GM21723 (cell line): ENCODE measurements at regions not wholly inside any gene's neighbourhood (a gene's known extent, or its start where the extent isn't known, plus 50 kb on each side); places are given as distances from the start of the nearest gene placed in this dataset.

Experiments
- ATAC-seq: cut with Tn5 transposase; IDR thresholded peaks from one replicate; pipeline ENCODE4 v1.9.1; 2021; ENCODE audit warnings: mild to moderate bottlenecking, moderate library complexity; ENCODE audit not compliant: unreplicated experiment

DNA sequence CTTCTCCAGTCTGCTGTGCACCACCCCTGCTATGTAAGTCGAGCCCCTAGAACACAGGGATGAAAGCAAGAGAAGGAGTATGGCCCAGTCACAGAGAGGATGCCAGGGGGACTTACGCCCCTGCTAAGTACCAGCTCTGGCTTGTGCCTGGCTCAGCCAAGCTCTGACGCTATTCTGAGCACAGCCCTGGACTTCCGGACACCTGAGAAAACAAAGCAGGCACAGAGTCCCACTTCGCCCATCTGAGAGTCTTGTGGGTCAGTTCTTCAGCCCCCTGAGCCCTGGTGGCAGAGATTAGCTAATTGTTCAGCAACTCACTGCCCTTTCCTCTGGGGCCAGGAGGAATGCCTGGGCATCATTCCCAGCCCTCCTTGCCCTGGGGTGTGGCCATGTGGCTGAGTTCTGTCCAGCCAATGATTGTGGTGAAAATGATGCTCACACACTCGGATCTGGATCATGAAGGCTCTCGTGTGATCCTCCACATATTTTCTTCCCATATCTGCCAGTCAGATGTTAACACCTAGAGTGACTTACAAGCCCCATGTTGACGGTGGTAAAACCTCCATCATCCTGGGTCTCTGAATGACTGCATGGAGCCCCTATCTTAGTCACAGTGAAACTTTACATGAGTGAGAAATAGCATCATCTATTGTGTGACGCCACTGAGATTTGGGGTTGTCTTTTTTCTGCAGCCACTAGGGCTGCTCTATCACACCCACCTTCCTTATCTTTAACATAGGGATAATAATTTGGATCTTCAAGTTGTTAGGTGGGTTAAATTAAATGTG lies 105.7 kb downstream of the TPRA1 start:
- ATAC-seq, result no peak

DNA sequence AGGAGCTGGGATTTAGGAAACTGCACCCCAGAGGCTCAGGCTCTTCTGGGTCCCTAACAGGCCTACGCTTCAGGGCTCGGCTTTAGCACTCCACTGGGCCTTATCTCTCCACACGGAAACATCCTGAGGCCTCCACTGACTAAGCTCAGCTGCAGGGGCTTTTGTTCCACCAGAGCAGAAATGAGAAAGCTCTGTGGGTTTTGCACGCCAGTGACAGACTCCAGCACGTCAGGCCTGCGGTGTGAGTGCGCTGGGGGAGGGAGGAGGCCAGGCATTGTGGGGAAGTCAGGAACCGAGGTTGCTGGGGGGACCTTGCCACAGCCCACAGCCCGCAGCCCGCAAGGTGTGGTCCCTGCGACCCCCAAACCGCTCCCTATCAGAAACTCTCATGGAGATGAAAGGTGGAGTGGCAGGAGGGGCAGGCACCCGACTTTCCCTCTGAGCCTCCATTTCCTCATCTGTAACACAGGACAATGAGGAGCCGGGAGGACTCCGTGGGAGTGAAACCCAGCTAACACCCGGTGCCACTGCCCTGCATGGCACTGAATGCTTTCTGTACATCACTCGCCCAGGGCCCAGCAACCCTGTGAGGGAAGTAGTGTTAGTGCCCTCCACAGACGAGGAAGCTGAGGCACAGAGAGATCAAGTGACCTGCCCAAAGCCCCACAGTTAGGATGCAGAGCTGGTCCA lies 106.5 kb downstream of the TPRA1 start:
- peak; percentile 90 for ATAC-seq

DNA sequence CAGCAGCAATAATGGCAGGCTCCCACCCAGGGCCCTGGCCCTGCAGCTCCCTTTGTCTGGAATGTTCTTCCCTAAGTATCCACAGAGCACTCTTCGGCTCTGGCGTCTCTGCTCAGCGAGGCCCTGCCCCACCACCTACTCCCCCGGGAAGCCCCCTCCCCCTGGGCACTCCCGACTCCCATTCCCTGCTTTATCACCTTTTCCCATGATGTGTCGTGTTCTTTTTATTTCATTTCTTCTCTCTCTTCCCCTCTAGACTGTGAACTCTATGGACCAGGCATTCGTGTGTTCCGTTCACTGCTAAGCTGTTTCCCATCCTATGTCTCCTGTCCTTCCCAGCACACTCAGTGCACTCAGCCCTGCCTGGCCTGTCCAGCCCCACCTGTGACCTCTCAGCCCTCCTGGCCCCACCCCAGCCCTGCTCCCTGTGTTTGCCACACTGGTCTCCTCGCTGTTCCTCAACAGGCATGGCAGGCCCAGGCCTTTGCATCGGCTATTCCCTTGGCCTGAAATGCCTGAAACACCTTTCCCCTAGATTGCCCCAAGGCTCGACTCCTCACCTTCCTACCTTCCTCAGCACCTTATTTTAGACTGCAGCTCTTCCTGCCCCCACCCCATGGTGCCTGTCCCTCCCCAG lies 107.4 kb downstream of the TPRA1 start:
- ATAC-seq, result no peak

DNA sequence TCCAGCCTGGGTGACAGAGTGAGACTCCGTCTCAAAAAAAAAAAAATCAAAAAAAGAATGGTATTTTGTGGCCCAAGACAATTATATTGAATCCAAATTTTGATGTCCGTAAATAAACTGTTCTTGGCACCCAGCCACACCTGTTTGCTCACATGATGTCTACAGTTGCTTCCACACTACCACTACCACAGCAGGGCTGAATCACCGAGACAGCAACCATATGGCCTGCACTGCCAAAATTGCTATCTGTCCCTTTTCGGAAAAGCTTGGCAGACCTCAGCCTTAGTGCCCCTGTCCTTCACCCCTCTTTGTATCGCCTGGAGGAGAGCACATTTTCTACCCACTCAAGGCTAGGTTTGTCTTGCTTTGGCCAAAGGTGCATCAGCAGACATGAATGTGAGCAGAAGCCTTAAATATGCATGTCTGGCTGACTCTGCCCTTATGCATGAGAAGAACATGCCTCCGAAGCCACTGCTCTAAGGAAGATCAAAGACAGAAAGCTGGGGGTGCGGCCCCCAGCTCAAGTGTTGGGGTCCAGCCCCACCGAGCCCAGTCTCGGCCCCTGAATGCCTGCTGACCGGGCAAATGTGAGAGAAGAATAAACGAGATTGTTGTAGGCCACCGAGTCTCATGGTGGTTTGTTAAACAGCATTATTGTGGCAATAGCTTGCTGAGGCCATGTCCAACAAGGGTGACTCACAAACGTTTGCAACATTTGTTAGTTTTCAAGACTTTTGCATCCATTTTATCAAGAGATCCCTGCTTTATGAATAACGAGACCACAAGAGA lies 108.1 kb downstream of the TPRA1 start:
- ATAC-seq, result no peak

DNA sequence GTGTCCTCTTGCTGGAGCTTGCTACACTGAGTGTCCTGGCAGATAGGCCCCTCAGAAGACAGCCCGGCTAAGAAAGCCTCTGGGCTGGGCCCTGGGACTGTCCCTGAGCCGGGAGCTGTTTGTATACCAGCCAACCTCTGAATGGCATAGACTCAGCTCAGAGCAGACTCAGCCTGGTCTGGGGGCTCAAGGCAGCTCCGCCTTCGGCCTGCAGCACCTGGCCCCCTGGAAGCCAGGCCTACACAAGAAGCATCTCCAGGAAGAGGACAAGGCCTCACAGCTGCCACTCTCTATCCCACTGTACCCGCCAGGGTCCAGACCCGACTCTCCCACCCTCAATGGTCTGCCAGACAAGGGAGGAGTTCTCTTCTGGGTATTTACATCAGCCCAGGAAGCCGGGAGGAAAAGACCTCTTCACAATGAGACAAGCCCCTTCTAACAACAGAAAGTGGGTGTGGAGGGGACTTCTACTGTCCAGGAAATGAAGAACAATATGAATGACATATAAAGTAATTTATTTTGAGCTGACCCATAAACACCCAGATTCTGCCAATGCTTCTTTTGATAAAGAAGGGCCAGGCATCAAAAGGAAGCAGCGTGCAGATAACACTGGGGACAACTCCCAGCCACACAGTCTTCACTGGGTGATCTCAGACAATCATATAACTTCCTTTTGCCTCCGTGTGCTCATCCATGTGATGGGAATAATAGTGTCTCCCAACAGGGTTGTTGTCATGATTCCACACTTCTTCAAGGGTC lies 110.2 kb downstream of the TPRA1 start:
- ATAC-seq, result no peak

DNA sequence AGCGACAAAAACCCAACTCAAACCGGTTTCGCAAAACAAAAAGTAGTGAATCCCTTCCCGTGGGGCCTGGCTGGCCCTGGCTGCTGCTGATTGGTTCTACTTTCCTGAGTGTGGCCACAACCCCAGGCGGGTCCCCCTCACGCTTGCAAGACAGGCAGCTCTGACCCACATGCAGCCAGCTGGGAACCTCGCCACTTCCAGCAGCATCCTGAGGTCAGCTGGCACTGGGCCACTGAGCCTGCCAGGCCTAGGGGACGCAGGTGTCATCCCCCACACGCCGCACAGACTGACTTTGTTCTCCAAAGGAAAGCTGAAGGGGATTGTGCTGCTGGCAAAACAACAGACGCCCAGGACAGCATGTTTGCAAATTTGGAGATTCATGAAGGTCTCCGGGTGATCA lies 111.1 kb downstream of the TPRA1 start:
- ATAC-seq, result no peak

DNA sequence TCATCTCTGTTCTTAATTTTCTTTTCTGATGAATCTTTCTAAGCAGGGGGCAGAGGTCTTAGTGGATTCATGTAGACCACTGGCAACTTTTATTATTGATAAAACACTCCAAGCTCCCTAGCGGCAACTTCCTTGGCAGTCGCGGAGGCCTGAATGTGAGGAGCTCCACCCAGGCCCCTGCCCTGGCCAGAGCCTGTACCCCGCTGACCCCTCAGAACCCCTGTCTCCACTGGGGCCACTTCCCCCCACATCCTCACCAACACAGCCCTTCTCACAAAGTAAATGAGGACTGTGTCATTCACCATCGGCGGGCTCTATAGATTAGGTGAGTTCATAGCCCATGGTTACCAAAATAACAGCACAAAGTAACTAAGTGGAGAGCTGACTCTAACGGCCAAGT lies 111.6 kb downstream of the TPRA1 start:
- no peak for ATAC-seq

DNA sequence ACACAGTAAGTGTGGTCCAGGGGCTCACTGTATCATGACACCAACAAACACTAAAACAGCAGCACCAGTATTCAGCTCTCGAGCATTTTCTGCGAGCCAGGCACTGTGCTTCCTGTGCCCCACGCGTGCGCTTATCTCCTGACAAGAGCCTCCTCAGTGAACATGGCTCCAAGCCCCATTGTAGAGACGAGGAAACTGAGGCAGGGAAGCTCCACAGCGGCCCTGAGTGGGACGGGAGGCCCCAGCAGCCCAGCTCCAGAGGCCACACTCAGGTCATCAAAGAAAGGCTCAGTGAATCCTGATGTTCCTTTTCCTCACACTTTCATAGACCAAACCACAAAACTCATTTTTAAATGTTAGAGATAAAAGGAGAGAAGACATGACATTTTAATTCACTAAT lies 113.1 kb downstream of the TPRA1 start:
- ATAC-seq, result no peak

DNA sequence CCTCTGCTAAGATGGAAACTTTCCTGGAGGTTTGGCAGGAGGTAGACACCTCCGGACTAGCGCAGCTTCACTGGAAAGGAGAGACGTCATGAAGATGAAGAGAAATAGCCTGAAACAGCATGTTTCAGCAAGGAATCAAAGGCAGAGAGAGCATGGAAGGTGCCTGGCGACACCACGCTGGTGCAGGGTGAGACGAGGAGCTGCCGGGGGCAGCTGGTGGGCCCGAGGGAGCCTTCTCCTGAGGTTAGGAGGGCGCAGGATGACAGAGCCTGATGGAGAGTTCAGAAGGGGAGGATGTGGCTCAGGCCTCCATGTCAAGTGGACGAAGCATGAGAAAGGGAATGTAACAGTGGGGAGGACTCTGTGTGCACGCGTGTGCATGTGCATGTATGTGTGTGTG lies 113.6 kb downstream of the TPRA1 start:
- ATAC-seq, result no peak

DNA sequence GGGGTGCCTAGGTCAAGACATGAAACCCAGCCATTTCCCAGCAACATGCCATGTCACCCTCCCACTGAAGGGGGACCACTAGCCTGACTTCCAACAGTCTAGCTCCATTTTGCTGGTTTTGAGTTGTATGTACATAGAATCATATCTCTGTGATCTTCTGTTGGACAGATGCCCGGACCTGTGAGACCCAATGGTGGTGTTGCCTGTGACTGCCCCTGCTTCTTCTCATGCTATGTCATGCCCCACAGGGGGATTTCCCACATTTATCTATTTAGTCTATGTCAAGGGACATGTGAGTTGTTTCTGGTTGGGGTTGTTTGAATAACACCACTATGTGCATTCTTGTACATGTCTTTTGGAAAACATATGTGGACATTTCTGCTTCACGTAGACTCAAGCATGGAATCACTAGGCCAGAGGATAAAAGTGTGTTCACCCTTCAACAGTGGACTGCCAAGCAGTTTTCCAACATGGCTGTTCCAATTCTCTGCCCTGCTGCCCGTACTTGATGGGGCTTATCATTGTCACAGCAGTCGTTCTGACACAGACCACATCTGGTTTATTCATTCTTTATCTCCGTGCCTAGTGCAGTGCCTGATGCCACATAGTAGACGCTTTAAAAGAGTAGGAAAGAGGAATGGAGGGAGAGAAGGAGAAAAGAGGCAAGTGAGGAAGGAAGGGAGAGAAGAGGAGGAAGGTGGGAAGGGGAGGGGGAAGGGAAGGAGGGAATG lies 114.4 kb downstream of the TPRA1 start:
- no peak for ATAC-seq

DNA sequence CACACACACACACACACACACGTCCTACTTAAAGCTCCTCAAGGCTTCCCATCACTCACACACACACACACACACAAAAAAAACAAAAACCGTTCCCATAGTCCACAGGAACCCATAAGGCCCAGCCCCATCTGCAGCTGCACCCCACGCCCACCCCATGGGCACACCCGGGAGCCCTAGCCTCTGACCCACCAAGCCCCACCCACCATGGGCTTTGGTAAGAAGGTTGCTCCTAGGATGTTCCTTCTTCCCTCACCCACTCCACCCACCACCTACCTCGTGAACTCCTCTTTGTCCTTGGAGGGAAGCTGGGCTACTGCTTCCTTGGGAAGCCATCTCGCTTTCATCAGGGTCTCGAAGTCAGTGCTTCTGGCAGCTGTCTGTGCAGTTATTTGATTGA lies 115.1 kb downstream of the TPRA1 start:
- ATAC-seq, result no peak

DNA sequence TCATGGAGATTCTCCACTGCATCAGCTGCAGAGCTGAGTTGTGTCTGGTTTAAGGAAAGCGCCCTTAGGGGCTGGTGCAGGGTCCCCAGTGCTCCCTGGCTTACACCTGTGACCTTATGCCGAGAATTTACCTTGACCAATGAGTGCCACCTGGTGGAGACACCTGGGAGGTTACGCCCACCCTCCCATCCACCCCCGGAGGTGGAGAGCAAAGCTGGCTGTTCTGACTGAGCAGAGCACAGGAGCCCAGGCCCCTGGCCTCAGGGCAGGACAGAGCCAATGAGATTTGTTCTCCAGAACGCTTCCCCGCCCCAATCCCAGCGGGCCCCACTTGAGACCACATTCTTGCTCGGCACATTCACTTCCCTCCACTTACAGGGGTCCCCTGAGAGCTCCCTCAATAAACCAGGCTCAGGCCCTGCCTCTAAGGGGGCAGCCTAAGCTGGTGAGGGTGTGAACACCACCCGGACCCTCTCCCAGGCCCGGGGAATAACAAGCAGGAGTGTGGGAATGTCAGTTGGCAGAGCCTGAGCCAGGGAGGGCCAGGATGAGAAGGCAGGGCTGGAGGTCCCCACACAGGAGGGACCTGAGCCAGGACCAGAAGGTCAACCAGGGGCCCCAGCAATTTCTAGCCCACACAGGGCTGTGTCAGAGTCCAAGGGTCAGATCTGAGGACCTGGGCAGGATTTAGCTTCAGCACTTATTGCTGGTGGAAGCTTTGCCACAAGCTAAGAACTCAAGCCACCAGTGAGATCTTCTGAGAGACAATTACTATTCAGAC lies 117.1 kb downstream of the TPRA1 start:
- ATAC-seq, result no peak

DNA sequence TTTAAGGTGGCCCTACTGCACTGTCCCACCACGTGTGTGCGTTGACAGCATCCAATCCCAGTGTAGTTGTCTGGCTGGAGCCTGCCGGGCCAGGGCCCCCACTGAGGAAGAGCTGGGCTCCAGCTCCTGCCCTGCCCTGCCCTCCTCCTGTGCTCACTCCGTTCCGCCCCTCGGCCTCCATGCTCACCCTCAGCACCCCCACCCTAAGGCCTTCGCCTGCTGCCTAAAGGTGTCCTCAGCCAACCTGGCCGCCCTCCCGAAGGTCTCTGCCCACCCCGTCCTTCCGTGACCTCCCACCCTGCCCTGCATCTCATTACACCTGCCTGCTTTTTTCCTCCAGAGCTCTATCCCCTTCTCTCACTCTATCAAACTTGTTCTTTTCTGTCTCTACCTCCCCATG lies 118.0 kb downstream of the TPRA1 start:
- ATAC-seq, result no peak

DNA sequence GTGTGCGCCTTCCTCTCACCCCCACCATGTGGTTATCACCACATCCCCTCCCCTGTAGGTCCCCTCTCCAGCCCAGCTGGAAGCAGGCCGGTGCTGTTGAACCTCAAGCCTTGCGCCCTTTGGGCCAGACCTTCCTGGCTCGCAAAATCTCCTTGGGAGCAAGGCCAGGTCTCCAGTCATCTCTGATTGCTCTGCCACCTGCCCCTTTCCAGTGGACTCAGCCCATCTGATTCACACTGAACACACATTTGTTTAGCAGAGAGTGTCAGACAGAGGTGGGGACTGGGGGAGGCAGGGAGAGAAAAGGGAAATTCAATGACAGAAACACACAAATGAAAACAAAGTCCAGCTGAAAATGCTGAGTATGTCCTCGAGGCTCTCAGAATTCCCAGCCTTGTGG lies 119.4 kb downstream of the TPRA1 start:
- no peak for ATAC-seq

DNA sequence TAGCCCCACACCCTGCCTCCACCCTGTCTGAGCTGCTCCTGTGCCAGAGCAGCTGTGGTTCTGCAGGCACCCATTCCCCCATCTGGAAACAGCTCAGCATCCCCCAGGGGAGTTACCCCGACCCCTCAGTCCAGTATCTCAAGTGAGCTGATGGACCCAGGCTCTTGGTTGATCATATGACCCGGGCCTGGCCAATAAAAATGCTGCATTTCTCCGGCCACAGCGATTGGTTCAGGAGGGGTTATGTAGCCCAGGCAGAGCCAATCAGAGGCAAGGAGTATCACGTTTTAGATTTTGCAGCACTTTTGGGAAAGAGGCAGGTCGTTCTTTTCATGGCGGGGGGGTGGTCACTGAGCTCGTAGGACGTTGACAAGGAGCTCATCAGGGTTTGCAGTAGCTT lies 120.8 kb downstream of the TPRA1 start:
- ATAC-seq, result no peak

DNA sequence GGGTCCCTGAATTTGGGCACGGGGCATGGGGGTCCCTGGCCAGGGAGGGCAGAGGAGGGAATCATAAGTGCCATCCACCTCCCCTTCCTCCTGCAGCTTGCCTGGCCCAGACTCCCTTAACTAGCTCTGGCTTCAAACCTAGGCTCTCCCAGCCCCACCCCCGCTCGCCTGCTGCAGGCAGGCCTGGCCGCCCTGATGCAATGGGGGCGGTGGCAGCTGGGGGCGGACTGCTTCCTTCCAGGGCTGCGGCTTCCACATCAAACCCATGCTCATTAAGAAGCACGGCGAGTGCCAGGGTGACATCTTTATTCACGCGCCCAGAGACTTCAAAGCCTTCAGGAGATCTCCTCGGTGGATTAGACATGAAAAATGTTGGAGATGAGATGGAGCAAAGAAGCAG lies 123.1 kb downstream of the TPRA1 start:
- ATAC-seq, result no peak

DNA sequence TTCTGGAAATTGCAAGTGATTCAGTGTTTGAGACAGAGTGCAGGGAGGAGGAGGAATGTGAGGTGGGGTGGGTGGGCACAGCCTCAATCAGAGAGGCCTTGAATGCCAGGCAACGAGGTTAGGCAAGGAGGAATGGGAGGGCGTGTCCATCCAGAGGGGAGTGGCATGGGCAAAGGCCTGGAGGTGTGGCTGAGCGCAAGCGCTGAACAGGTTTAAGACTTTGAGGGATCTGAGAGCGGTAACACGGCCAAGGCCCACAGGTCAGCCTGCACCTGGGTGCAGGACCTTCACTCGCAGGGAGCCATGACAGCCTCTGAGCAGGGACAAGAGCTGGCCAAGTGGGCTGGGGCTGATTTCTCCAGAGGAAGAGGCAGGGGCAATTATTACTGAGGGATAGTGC lies 125.9 kb downstream of the TPRA1 start:
- no peak for ATAC-seq

DNA sequence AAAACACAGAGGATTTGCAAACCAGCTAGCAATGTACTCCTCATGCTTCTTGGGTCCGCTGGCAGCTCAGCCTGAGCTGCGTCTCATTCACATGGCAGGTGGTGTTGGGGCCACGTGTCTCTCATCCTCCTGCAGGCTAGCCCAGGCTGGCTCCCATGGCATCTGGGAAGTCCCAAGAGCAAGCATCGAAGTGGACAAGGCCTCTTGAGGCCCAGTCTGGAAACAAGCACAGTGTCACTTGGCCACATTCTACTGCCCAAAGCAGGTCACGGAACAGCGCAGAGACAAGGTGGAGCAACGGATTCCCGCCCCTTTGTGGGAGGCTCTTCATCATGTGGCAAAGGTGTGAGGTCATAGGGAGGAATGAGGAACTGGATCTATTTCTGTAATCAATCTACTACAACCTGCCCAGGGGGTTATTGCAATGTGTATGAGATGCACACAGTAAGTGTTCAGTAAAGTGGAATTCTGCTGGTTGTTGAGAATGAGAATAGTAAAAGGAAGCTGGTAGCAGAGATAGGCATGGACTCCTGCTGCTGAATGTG lies 128.3 kb downstream of the TPRA1 start:
- no peak for ATAC-seq
